ENCODE measurements at regions not wholly inside any gene's neighbourhood (a gene's known extent, or its start where the extent isn't known, plus 50 kb on each side); places are given as distances from the start of the nearest gene placed in this dataset.
A peak's percentile ranks its signal among the peaks of the same experiment; 100 is the strongest.

- no peak overlapping the region for H3K4me3 Mint-ChIP-seq
- no peak for DNase-seq (ENCODE audit: low spot score in 2 of 2)
Observed at GRCh38 chr6:44697327-44697726, 309.8 kb downstream of the CDC5L start.

GRCh38 chr6:44698602-44699001 is 311.1 kb downstream of the CDC5L start:
- DNase-seq (ENCODE audit: low spot score in 2 of 2): no peak
- Mint-ChIP-seq H3K4me1 (no peaks in the 10 kb centered on the region), H3K4me3 (no peak overlapping the region), H3K36me3 (ENCODE audit: insufficient read depth) (no peaks in the 10 kb centered on the region), H3K9me3 (no peaks in the 10 kb centered on the region), H3K27me3 (no peaks in the 10 kb centered on the region), H3K27ac (ENCODE audit: low read depth) (no peak overlapping the region)
- no peak for ATAC-seq (replicated peaks; ENCODE audit: extremely low read depth, poor library complexity, severe bottlenecking)

More at GRCh38 chr6:44697327-44697726, 309.8 kb downstream of the CDC5L start:
- H3K4me1 Mint-ChIP-seq: no peaks in the 10 kb centered on the region
- peak; percentile 46 for ATAC-seq (replicated peaks; ENCODE audit: extremely low read depth, poor library complexity, severe bottlenecking)
- no peaks in the 10 kb centered on the region for H3K36me3 Mint-ChIP-seq (ENCODE audit: insufficient read depth)
- no peaks in the 10 kb centered on the region for H3K9me3 Mint-ChIP-seq
- no peaks in the 10 kb centered on the region for H3K27me3 Mint-ChIP-seq
- no peak overlapping the region for H3K27ac Mint-ChIP-seq (ENCODE audit: low read depth)

- no peak for DNase-seq (ENCODE audit: low spot score in 2 of 2)
- Mint-ChIP-seq H3K4me1 (no peaks in the 10 kb centered on the region), H3K27ac (ENCODE audit: low read depth) (no peak overlapping the region), H3K36me3 (ENCODE audit: insufficient read depth) (no peaks in the 10 kb centered on the region), H3K27me3 (no peaks in the 10 kb centered on the region), H3K9me3 (no peaks in the 10 kb centered on the region), H3K4me3 (no peak overlapping the region)
- ATAC-seq (replicated peaks; ENCODE audit: extremely low read depth, poor library complexity, severe bottlenecking): no peak
Observed at GRCh38 chr6:44699082-44699481, 311.6 kb downstream of the CDC5L start.

- H3K27ac Mint-ChIP-seq (ENCODE audit: low read depth): no peak overlapping the region
Observed at GRCh38 chr6:44699851-44700250, 312.3 kb downstream of the CDC5L start.

GRCh38 chr6:44700422-44700821 is 312.9 kb downstream of the CDC5L start:
- no peak overlapping the region for H3K4me3 Mint-ChIP-seq
- H3K27ac Mint-ChIP-seq (ENCODE audit: low read depth): no peak overlapping the region
- no peaks in the 10 kb centered on the region for H3K9me3 Mint-ChIP-seq
- H3K4me1 Mint-ChIP-seq: no peaks in the 10 kb centered on the region
- DNase-seq (ENCODE audit: low spot score in 2 of 2) (no peak), ATAC-seq (replicated peaks; ENCODE audit: extremely low read depth, poor library complexity, severe bottlenecking) (no peak)
- no peaks in the 10 kb centered on the region for H3K27me3 Mint-ChIP-seq
- no peaks in the 10 kb centered on the region for H3K36me3 Mint-ChIP-seq (ENCODE audit: insufficient read depth)

More at GRCh38 chr6:44699851-44700250, 312.3 kb downstream of the CDC5L start:
- Mint-ChIP-seq H3K27me3 (no peaks in the 10 kb centered on the region), H3K36me3 (ENCODE audit: insufficient read depth) (no peaks in the 10 kb centered on the region), H3K9me3 (no peaks in the 10 kb centered on the region), H3K4me3 (no peak overlapping the region), H3K4me1 (no peaks in the 10 kb centered on the region)
- DNase-seq (ENCODE audit: low spot score in 2 of 2): no peak
- no peak for ATAC-seq (replicated peaks; ENCODE audit: extremely low read depth, poor library complexity, severe bottlenecking)

- Mint-ChIP-seq H3K9me3 (no peaks in the 10 kb centered on the region), H3K4me3 (no peak overlapping the region), H3K4me1 (no peaks in the 10 kb centered on the region), H3K27ac (ENCODE audit: low read depth) (no peak overlapping the region), H3K36me3 (ENCODE audit: insufficient read depth) (no peaks in the 10 kb centered on the region), H3K27me3 (no peaks in the 10 kb centered on the region)
- no peak for DNase-seq (ENCODE audit: low spot score in 2 of 2)
- ATAC-seq (replicated peaks; ENCODE audit: extremely low read depth, poor library complexity, severe bottlenecking): no peak
Observed at GRCh38 chr6:44701038-44701636, 313.6 kb downstream of the CDC5L start.

- H3K36me3 Mint-ChIP-seq (ENCODE audit: insufficient read depth): no peaks in the 10 kb centered on the region
- H3K9me3 Mint-ChIP-seq: no peaks in the 10 kb centered on the region
- no peaks in the 10 kb centered on the region for H3K27me3 Mint-ChIP-seq
- DNase-seq (ENCODE audit: low spot score in 2 of 2): no peak
- no peak for ATAC-seq (replicated peaks; ENCODE audit: extremely low read depth, poor library complexity, severe bottlenecking)
- no peak overlapping the region for H3K4me3 Mint-ChIP-seq
- H3K27ac Mint-ChIP-seq (ENCODE audit: low read depth): no peak overlapping the region
- no peaks in the 10 kb centered on the region for H3K4me1 Mint-ChIP-seq
Observed at GRCh38 chr6:44701637-44702101, 314.2 kb downstream of the CDC5L start.

- no peaks in the 10 kb centered on the region for H3K9me3 Mint-ChIP-seq
- ATAC-seq (replicated peaks; ENCODE audit: extremely low read depth, poor library complexity, severe bottlenecking) (no peak), DNase-seq (ENCODE audit: low spot score in 2 of 2) (no peak)
- no peak overlapping the region for H3K27ac Mint-ChIP-seq (ENCODE audit: low read depth)
- no peaks in the 10 kb centered on the region for H3K4me1 Mint-ChIP-seq
- no peak overlapping the region for H3K4me3 Mint-ChIP-seq
- H3K27me3 Mint-ChIP-seq: no peaks in the 10 kb centered on the region
- no peaks in the 10 kb centered on the region for H3K36me3 Mint-ChIP-seq (ENCODE audit: insufficient read depth)
Observed at GRCh38 chr6:44702292-44702691, 314.8 kb downstream of the CDC5L start.

GRCh38 chr6:44704240-44705150 is 317.0 kb downstream of the CDC5L start:
- Mint-ChIP-seq H3K27ac (ENCODE audit: low read depth) (no peak overlapping the region), H3K4me1 (no peaks in the 10 kb centered on the region), H3K27me3 (no peaks in the 10 kb centered on the region), H3K4me3 (no peak overlapping the region), H3K9me3 (peaks cover 5% of the 10 kb centered on the region), H3K36me3 (ENCODE audit: insufficient read depth) (no peaks in the 10 kb centered on the region)
- ATAC-seq (replicated peaks; ENCODE audit: extremely low read depth, poor library complexity, severe bottlenecking) (peak; percentile 10), DNase-seq (ENCODE audit: low spot score in 2 of 2) (no peak)

GRCh38 chr6:44705596-44705995 is 318.1 kb downstream of the CDC5L start:
- H3K27me3 Mint-ChIP-seq: no peaks in the 10 kb centered on the region
- no peaks in the 10 kb centered on the region for H3K4me1 Mint-ChIP-seq
- H3K36me3 Mint-ChIP-seq (ENCODE audit: insufficient read depth): no peaks in the 10 kb centered on the region
- H3K4me3 Mint-ChIP-seq: no peak overlapping the region
- no peak overlapping the region for H3K27ac Mint-ChIP-seq (ENCODE audit: low read depth)
- ATAC-seq (replicated peaks; ENCODE audit: extremely low read depth, poor library complexity, severe bottlenecking): no peak
- no peak for DNase-seq (ENCODE audit: low spot score in 2 of 2)
- H3K9me3 Mint-ChIP-seq: peaks cover 5% of the 10 kb centered on the region

GRCh38 chr6:44706011-44706410 is 318.5 kb downstream of the CDC5L start:
- DNase-seq (ENCODE audit: low spot score in 2 of 2) (no peak), ATAC-seq (replicated peaks; ENCODE audit: extremely low read depth, poor library complexity, severe bottlenecking) (no peak)
- Mint-ChIP-seq H3K9me3 (peaks cover 5% of the 10 kb centered on the region), H3K4me3 (no peak overlapping the region), H3K27me3 (no peaks in the 10 kb centered on the region), H3K27ac (ENCODE audit: low read depth) (no peak overlapping the region), H3K36me3 (ENCODE audit: insufficient read depth) (no peaks in the 10 kb centered on the region), H3K4me1 (no peaks in the 10 kb centered on the region)

GRCh38 chr6:44708208-44708607 is 320.7 kb downstream of the CDC5L start:
- Mint-ChIP-seq H3K9me3 (peaks cover 5% of the 10 kb centered on the region), H3K27ac (ENCODE audit: low read depth) (no peak overlapping the region), H3K4me3 (no peak overlapping the region), H3K4me1 (no peaks in the 10 kb centered on the region), H3K36me3 (ENCODE audit: insufficient read depth) (no peaks in the 10 kb centered on the region), H3K27me3 (no peaks in the 10 kb centered on the region)
- DNase-seq (ENCODE audit: low spot score in 2 of 2): no peak
- no peak for ATAC-seq (replicated peaks; ENCODE audit: extremely low read depth, poor library complexity, severe bottlenecking)
